NCI-H128 (cell line): ENCODE measurements at regions not wholly inside any gene's neighbourhood (a gene's known extent, or its start where the extent isn't known, plus 50 kb on each side); places are given as distances from the start of the nearest gene placed in this dataset.
"Not testable (repeated sequence)": the region's sequence is repeated elsewhere in the genome, so short reads cannot be mapped to it uniquely, and the experiment has no call there.

ENCODE experiments used
- DNase-seq: peaks from one replicate; lab custom pipeline; 2025; ENCODE audit not compliant: unreplicated experiment; lab: John Stamatoyannopoulos, UW

DNA sequence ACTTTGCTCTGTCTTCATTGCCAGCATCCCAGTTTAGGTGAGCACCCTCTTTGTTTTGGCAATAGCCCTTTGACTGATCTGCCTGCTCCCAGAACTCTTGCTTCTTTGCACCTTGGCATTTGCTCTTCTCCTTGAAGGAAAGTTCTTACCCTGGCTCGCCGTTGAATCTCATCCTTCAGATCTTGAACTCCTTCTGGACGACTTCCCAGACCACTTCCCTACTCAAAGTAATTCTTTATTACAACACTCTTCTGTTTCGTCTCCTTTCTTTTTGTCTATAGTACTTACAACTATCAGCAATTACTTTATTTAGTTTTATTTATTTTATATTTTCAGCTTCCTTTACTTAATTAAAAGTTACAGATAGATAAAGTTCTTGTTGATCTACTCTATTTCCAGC is 1510.1 kb downstream of the MAT2B start:
- no peak for DNase-seq

DNA sequence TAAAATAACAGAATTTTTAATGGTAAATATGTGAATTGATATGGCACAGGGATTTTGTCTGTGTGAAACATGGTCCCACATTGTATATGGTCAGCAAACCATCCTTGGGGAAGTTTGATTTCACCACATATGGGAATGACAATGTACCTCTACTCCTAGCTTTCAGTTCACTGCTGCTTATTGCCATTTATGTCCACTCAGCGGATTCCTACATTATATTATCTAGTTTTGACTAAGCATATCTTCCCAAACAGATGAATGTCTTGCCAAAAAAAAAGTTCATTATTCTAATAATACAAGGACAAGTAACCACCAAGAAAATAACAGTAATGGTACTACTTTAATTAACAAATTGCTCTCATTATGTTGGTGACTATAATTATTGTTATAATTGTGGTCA is 1521.6 kb downstream of the MAT2B start:
- no peak for DNase-seq

DNA sequence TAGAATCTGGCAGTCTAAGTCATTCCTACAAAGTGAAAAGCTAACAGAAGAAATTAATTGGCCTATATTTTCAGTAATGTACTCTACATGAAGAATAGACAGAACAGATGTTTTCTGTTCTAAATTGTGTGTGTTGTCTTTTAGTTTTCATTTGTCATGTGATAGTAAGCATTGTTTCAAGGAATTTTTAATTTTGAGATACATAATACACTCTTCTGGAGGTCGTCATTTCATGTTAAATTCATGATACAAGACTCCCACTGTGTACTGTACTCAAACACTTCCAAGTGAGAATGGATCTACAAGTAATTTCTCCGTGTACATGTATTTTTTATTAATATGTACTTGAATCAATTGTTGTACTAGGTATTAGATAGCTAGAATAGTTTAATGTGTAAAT is 1522.9 kb downstream of the MAT2B start:
- DNase-seq = no peak

DNA sequence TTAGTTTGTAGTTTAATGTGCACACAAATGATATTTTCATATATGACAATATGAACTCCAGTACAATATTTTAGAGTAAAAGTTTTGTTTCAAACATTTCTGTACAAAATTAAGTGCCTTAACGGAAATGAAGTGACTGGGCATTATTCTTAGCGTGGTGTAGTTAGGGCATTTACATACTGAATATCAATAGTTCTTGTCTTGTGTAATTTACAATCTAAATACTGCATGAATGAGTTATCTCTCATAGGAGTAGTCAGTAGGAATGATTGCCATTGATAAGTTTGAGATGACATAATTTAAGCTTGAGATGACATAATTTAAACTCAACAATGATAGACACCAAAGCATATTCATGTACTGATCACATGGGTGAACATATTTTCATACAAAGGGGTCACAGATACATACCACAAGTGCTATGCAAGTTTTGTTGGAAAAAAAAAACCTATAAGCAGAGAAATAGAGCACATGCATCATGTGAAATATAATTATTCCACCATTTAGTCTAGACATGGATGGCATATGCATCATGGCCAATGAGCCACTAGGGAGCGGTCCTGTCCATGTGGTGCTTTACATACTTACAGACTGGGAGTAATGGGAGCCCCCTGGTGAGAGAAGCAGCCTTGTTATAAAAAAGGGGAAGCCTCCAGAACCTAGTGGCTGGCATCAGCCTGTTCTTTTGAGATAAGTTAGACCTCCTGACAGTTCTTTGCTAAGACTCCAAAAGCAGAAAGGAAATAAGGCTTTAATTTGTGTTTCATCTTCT is 1523.9 kb downstream of the MAT2B start:
- no peak for DNase-seq

DNA sequence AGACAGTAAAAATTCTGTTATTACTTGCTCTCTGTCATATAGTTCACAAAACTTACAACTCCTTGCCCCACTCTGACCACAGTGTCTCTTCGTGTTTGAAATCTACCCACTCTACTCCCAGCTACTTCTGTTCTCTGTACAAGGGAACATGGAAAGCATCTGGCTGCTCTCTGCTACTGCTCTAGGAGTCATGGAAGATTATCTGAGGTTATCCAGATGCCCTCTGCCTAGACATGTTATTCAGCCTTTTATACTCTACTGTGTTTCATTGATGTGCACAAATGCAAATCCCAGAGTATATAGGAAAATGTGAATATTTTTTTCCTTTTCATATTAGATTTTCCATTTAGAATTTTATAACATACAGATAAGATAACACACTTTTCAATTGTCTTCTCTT is 1525.6 kb downstream of the MAT2B start:
- DNase-seq = no peak

DNA sequence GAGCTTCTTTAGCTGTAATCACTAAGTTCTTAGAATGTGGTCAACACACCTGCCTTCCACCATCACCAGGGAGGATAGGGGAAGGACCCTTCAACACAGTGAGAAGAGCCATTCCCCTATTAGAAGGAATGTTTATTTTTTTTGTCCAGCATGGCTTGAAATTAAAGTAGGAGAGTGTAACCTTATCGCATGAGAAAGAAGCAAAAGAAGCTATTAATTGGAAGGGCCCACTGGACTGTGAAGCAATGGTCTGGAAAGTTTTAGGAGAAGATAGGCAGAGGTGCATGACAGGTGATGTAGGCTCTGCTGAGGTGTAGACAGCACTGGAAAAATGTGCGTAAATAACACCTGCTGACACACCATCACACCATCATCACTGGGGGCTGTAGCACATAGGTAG is 1526.0 kb downstream of the MAT2B start:
- no peak for DNase-seq

DNA sequence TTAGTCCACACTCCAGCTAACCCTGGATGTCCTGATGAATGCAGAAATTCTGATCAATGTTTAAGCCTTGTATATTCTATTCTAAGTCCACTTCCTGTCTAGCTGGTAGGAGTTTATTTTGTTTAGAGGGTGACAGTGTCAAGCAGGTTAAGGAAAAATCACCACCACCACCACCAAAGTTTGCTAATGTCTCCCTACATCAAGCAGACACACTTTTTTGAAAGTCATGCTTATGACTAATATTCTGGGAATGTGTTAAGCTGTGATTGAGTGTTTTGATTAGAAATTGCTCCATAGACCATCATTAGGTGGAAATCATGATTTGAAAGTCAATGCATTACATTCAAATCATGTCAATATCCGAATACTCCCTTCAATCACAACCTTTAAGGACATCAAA is 1530.1 kb downstream of the MAT2B start:
- no peak for DNase-seq

DNA sequence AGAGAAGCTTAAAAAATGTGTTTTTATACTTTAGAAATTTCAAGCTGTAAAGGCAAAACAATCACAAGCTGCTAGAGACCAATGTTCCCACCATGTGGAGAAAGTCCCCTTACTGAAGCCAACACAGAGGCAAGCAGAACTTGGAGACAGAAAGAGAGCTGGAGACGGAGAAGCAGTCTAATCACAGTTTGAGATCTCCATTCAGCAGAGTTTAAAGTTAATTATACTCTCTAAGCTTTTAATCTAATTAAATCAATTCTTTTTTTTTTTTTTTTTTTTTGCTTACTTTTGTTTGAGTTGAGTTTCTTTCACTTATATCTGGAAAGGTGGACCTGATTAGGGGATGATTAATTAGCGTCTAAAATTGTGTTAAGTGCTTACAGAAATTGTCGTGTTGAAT is 1534.3 kb downstream of the MAT2B start:
- no peak for DNase-seq

DNA sequence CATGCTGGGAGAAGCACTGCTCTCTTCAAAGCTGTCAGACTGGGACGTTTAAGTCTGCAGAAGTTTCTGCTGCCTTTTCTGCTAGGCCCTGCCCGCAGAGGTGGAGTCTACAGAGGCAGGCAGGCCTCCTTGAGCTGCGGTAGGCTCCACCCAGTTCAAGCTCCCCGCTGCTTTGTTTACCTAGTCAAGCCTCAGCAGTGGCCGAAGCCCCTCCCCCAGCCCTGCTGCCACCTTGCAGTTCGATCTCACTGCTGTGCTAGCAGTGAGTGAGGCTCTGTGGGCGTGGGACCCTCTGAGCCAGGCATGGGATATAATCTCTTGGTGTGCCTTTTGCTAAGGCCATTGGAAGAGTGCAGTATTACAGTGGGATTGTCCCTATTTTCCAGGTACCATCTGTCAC is 1540.5 kb downstream of the MAT2B start:
- not testable (repeated sequence) for DNase-seq

DNA sequence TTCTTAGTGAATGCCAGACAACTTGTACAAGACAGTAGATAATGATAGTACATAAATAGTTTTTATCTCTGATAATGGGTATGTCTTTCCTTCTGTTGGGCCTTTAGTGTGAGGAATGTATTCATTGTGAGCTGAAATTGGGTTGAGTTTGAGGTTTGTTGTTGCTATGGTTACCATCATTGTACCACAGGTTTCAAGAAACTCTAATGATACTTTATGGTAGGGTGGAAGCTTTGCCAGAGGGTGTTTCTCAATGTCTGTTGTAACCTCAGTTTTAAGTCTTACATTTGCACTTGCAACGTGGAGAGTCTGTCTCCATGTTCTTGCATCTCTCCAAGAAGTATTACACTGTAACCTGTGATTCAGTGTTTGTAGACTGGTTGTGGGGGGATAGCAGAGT is 1550.1 kb downstream of the MAT2B start:
- no peak for DNase-seq

DNA sequence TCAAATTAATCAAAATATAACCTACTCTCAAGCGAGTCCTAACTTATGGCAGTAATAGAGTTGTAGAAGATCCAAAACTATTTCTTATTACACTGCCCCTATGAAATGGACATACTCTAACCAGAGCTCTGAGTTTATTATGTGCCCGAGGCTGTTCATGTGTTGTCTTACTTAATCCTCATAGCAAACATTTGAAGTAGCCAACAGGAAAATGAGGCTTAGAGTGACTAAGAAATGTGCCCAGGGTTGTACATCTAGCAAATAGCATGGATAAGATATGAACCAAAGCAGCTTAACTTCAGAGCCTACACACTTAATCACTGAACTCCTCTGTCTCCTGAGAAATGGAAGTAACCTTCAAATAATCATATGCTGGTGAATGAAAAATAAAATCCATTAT is 1551.7 kb downstream of the MAT2B start:
- no peak for DNase-seq

DNA sequence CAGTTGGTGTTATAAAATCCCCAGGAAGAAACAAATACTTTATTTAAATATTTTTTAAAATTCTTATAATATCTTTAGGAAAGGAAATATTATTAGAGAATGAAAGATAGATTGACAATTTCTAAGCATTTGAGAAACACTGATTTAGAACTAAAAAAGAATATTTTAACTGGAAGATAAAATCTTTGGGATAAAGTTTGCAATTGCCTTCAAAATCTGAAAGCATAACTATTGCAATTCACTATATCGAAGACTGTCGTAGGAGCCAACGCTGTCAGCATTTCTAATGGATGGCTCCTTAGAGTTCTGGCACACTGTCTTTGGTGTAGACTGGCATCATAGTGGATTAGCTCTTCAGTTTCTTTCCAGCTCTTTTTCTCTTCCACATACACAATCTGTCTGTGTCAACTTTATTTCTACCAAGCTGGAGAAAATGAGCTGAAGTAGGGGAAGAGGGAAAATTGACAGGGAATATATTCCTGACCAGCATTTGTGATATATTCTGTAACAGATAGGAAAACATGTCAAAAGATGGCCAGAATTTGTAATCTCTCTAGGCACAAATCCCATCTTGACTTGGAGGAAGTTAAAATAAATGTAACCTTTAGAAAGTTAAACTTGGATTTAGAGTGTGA is 1561.4 kb downstream of the MAT2B start:
- no peak for DNase-seq

DNA sequence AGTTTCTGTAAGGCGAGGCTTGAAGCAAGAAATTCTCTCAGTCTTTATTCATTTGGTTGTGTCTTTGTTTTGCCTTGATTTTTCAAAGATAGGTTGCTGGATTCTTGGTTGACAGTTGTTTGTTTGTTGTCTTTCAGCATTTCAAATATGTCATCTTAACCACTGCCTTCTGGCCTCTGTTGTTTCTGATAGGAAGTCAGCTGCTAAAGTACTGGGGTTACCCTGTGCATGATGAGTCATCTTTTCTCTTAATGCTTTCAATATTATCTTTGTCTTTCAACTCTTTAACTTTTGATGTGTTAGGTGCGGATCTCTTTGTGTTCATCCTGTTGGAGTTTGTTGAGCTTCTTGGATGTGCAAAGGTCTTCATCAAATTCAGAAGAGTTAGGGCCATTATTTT is 1571.3 kb downstream of the MAT2B start:
- no peak for DNase-seq

DNA sequence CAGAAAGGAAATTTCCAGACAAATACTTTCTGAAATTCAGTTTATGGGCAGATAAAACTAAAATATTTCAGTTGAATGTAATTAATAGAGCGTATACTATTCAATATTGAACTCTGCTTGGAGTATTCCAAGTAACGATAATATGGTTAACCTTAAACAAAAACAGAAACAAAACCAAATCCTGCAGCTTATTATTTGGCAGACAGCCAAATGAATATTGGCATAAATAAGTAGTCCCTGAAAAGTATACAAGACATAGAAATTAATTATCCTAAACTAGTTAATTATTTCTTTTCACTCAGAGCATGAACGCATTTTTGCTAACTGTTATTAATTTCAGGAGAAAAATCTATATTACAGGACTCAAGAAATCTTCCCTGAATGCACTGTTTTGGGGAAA is 1574.0 kb downstream of the MAT2B start:
- no peak for DNase-seq

DNA sequence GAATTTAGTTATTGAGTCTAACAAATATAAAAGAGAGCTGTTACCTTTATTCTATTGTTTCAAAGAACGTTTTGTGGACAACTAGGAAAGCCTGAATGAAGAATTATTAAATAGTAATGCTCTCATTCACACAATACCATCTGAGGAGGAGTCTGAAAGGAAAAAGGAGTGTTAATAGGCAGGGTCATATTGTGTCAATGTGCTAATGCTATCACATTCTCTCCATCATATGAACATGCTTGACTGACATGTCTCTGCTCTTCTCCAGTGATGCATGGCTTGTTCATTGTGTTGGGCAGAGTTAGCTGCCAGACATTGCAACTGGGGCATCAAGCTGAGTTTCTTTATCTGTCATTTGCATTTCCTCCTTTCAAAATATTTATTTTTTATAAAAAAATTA is 1578.0 kb downstream of the MAT2B start:
- no peak for DNase-seq

DNA sequence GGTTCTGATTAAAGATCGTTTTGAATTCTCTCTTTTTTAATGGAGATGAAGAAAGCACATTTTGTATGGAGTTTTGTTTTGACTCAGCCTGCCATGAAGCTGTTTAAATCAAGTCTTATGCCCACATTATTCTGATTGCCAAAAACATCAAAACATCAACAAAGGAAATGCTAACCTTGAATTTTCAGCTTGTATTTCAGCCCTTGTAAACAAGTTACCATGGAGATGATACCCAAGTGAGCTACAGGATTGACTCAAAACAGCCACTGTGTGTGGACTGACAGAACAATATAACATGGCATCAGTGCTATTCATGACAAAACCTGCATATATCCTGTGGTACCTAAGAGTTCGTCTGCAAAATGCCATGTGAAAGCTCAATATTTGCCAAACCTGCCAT is 1581.0 kb downstream of the MAT2B start:
- DNase-seq = no peak

DNA sequence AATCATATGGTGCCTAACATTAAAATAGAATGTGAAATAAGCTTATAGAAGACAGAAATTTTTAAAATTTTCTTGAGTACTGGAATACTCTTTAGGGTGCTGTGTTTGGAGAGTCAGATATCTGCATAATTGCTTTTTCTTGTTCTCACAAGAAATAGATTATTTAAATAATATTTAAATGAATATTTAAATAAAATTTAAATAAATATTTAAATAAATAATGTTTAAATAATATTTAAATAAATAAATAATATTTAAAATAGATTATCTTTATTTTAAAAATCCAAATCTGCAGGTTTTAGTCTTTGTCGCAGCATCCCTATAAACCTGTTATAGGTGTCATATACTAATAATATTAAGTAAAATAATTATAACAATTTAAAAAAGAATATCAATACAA is 1589.4 kb downstream of the MAT2B start:
- no peak for DNase-seq

DNA sequence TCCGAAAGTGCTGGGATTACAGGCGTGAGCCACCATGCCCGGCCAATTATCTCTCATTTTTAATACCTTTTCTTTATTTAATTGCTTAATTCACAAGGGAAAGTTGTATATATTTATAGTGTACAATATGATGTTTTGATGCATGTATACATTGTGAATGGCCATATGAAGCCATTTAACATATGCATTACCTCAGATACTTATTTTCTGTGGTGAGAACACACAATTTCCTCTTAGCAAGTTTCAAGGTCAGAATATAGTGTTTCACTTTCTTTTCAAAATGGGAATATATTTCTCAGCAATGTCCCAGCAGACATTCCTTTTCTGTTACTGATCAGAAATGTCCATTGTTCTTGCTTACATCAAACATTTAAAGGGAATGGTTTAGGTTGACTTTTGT is 1596.3 kb downstream of the MAT2B start:
- DNase-seq = no peak

DNA sequence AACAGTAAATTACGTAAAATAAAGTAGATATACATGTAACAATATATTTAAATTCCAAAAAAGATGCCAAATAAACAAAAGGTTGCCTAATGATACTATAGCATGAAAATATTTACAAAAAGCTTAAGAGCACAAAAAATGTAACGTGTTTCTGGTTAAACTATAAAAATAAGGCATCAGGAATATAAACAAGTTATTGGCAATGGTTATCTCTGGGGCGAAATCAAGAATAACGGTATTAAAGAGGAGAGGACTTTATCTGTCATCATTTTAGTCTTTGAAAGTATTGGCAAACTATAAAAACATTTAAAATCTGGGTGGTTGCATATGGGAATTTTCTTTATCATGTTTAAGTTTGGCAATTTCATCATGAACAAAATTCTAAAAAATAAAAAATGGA is 1599.2 kb downstream of the MAT2B start:
- no peak for DNase-seq

DNA sequence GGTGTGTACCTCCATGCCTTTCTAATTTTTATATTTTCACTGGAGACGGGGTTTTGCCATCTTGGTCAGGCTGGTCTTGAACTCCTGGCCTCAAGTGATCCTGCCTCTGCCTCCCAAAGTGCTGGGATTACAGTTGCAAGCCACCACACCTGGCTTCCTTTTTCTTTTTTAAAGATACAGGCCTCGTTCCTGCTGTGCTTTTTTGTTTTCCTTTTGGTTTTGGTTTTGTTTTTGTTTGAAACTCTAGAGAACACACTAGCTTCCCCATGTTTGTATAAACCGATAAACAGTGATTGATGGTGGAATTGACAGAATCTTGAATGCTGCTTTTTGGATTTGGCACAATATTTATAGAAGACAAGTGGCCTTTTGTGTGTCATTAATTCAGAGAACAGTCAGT is 1603.4 kb downstream of the MAT2B start:
- no peak for DNase-seq

DNA sequence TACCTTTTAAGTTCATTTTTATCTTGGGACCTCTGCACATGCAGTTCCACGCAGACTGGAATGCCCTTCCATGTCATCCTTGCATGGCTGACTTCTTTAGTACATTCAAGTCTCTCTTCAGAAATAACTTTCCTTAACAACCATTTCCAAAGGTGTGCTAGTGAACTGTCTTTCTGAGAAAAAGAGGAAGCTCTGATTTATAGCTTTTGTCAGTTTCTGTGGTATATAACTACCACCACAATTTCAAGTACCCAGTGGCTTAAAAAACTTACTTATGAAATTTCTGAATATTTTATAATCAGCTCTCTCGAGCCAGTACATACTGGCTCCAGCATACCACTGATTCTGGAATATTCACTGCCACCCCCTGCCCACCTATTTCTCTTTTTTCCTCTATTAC is 1613.8 kb downstream of the MAT2B start:
- no peak for DNase-seq

DNA sequence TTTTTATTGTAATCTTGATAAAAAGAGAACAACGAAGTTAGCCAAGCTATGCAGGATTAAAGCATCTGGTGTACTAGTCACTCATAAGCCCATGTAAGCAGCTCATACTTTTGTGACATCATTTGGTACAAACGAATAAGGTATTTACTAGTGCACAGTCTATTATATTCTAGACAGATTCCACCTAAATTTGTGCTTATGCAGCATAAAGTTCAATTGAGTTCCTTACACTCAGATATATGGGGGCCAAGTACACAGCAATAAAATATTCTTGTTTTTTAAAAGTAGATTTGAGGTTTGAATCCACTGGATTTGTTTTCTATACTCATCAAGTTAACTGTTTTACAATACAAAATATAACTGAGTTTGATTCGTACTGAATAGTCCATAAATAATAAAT is 1621.2 kb downstream of the MAT2B start:
- DNase-seq = no peak

DNA sequence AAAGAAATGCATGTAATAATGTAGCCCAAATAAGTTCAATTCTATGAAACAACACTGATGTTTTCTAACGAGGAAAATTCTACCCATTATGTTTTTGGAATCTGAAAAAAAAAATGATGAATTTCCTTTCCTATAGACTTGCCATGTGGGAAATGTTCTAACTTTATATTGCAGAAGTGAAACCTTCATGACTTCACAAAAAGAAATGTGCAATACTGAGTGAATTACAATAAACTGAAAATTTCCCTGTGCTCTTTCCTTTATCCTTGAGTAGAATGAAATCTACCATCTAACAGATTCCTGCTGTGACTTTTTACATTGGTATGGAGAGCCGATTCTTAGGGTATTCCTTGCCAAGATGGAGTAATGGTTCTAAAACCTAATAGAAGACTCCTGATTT is 1622.5 kb downstream of the MAT2B start:
- no peak for DNase-seq
